ENCODE measurements at regions not wholly inside any gene's neighbourhood (a gene's known extent, or its start where the extent isn't known, plus 50 kb on each side); places are given as distances from the start of the nearest gene placed in this dataset.

- TF ChIP-seq NR1H2 (CRISPR knock-in tag; IDR thresholded peaks at IDR 0.05; ENCODE audit: borderline replicate concordance, low read depth) (no peak), SNAPC4 (CRISPR knock-in tag; IDR thresholded peaks at IDR 0.05) (no peak)
Measured at GRCh38 chr9:99569840-99570239, 251.8 kb upstream of the NR4A3 start (continued).

- no TSS peak for BruUV-seq (replicated peaks)
- WGBS (ENCODE audit: low lambda C conversion rate): 16% methylated on average over 4 of the region's 4 CpGs
- no peak for DNase-seq (ENCODE audit: low spot score)
Measured at GRCh38 chr9:99572567-99572966, 249.1 kb upstream of the NR4A3 start.

More at GRCh38 chr9:99572567-99572966, 249.1 kb upstream of the NR4A3 start:
- no peaks in the 10 kb centered on the region for H3K4me1 ChIP-seq (ENCODE audit: insufficient read depth, low read length)
- no peaks in the 10 kb centered on the region for H3K9me3 ChIP-seq (ENCODE audit: low read length)
- H3K27me3 ChIP-seq (ENCODE audit: control insufficient read depth in 1 of 2, insufficient read depth in 2 of 2, low read length in 2 of 2): no peaks in the 10 kb centered on the region
- H2AFZ ChIP-seq (ENCODE audit: low read length): no peak overlapping the region
- no peaks in the 10 kb centered on the region for H3K79me2 ChIP-seq (ENCODE audit: insufficient read depth, low read length)
- H3K36me3 ChIP-seq (replicated peaks in 1 of 2; ENCODE audit: control insufficient read depth in 1 of 2, insufficient read depth in 2 of 2, low read length in 2 of 2): no peaks in the 10 kb centered on the region
- H3K4me3 ChIP-seq (replicated peaks in 1 of 3; ENCODE audit: insufficient read depth in 1 of 3, low read depth in 2 of 3, low read length in 3 of 3): no peak overlapping the region
- H3K9ac ChIP-seq (ENCODE audit: insufficient read depth, low read depth, low read length): no peak overlapping the region
- FAIRE-seq (no peak), ATAC-seq (no peak)
- ChIA-PET CTCF (ENCODE audit: low intra/inter-chr PET ratio, low total read pairs) (no interaction called here), POLR2A (no interaction called here)
- TF ChIP-seq ZSCAN5A (CRISPR knock-in tag; IDR thresholded peaks at IDR 0.05; ENCODE audit: borderline replicate concordance): no peak
- intact Hi-C loops (cut with micrococcal nuclease; ENCODE audit: unreplicated experiment): no loop called here
- no peak overlapping the region for H3K27ac ChIP-seq (ENCODE audit: extremely low read length, insufficient read depth, low read length)
- no peak overlapping the region for H3K4me2 ChIP-seq (ENCODE audit: low read depth, low read length)
- in situ Hi-C loops (cut with HindIII; ENCODE audit: extremely low pct_ligation_motif_present, low pct_unique_long_range_greater_than_20kb): no loop called here
- H4K20me1 ChIP-seq (ENCODE audit: insufficient read depth, low read length): no peaks in the 10 kb centered on the region
